NCI-H774 (cell line): ENCODE measurements at regions not wholly inside any gene's neighbourhood (a gene's known extent, or its start where the extent isn't known, plus 50 kb on each side); places are given as distances from the start of the nearest gene placed in this dataset.
"Not testable (repeated sequence)": the region's sequence is repeated elsewhere in the genome, so short reads cannot be mapped to it uniquely, and the experiment has no call there.

Experiments
- DNase-seq: peaks from one replicate; lab custom pipeline; 2025; lab: John Stamatoyannopoulos, UW

GRCh38 chr2:221997683-221998082 is 301.1 kb downstream of the PAX3 start:
- no peak for DNase-seq

GRCh38 chr2:221997100-221997499 is 301.7 kb downstream of the PAX3 start:
- no peak for DNase-seq

- DNase-seq = no peak
Measured at GRCh38 chr2:221994926-221995325, 303.9 kb downstream of the PAX3 start.

GRCh38 chr2:221984376-221984775 is 314.4 kb downstream of the PAX3 start:
- not testable (repeated sequence) for DNase-seq

GRCh38 chr2:221981912-221982470 is 316.8 kb downstream of the PAX3 start:
- DNase-seq = no peak

GRCh38 chr2:221975151-221975550 is 323.6 kb downstream of the PAX3 start:
- DNase-seq = no peak

- DNase-seq = no peak
Measured at GRCh38 chr2:221973902-221974301, 324.9 kb downstream of the PAX3 start.

- no peak for DNase-seq
Measured at GRCh38 chr2:221973502-221973901, 325.3 kb downstream of the PAX3 start.

- no peak for DNase-seq
Measured at GRCh38 chr2:221972813-221973478, 325.9 kb downstream of the PAX3 start.

- DNase-seq = no peak
Measured at GRCh38 chr2:221970389-221970788, 328.4 kb downstream of the PAX3 start.

- DNase-seq = no peak
Measured at GRCh38 chr2:221969830-221970144, 329.0 kb downstream of the PAX3 start.

- DNase-seq = peak; percentile 23
Measured at GRCh38 chr2:221969087-221969829, 329.5 kb downstream of the PAX3 start.

GRCh38 chr2:221962186-221962585 is 336.6 kb downstream of the PAX3 start:
- no peak for DNase-seq

GRCh38 chr2:221961561-221961960 is 337.2 kb downstream of the PAX3 start:
- no peak for DNase-seq

- no peak for DNase-seq
Measured at GRCh38 chr2:221958224-221958623, 340.6 kb downstream of the PAX3 start.

- no peak for DNase-seq
Measured at GRCh38 chr2:221948076-221948475, 350.7 kb downstream of the PAX3 start.

- DNase-seq = not testable (repeated sequence)
Measured at GRCh38 chr2:221944452-221944851, 354.3 kb downstream of the PAX3 start.

- no peak for DNase-seq
Measured at GRCh38 chr2:221943076-221943810, 355.6 kb downstream of the PAX3 start.

GRCh38 chr2:221931251-221931991 is 359.3 kb upstream of the EPHA4 start:
- DNase-seq = no peak

- no peak for DNase-seq
Measured at GRCh38 chr2:221929259-221929658, 357.2 kb upstream of the EPHA4 start.

GRCh38 chr2:221926327-221926726 is 354.2 kb upstream of the EPHA4 start:
- DNase-seq = no peak

- no peak for DNase-seq
Measured at GRCh38 chr2:221924576-221924975, 352.5 kb upstream of the EPHA4 start.
